A673 (cell line): ENCODE measurements at regions not wholly inside any gene's neighbourhood (a gene's known extent, or its start where the extent isn't known, plus 50 kb on each side); places are given as distances from the start of the nearest gene placed in this dataset.

ENCODE experiments used
- BruUV-seq: library from RNA; stranded (reverse); fragments of 400-500 nt; replicated peaks from 2 replicates; lab custom pipeline; 2021; lab: Mats Ljungman, UMichigan
- CTCF ChIA-PET: fragments of 300-600 bp; sonication (Branson Sonifier 250); formaldehyde crosslinking; loops from one replicate; lab custom pipeline; 2022; ENCODE audit warnings: antibody characterized with exemption; lab: Charles Lee
- POLR2A ChIA-PET: fragments of 300-600 bp; sonication (Branson Sonifier 250); formaldehyde crosslinking; loops from one replicate; lab custom pipeline; 2022; ENCODE audit warnings: antibody characterized with exemption; ENCODE audit not compliant: low non-redundant PET; lab: Charles Lee
- DNase-seq: peaks from one replicate; pipeline ENCODE4 v3.0.0-alpha.2; 2015; ENCODE audit warnings: low spot score
- H3K27ac ChIP-seq: fragments of 200-600 bp; sonication (generic); 2 replicates; pipeline ENCODE4 v1.5.1; 2016; ENCODE audit warnings: mixed run types, low read depth, mild to moderate bottlenecking, mixed read lengths, antibody characterized with exemption, low read length; ENCODE audit not compliant: poor library complexity, severe bottlenecking
- H3K27me3 ChIP-seq: fragments of 200-600 bp; sonication (generic); replicated peaks from 2 replicates; pipeline ENCODE4 v1.6.1; 2017; ENCODE audit warnings: mixed run types, low read depth, mild to moderate bottlenecking, mixed read lengths, antibody characterized with exemption, low read length; ENCODE audit not compliant: insufficient read depth, poor library complexity
- H3K36me3 ChIP-seq: fragments of 200-600 bp; sonication (generic); 2 replicates; pipeline ENCODE4 v1.6.1; 2016; ENCODE audit warnings: mixed run types, mild to moderate bottlenecking, mixed read lengths, antibody characterized with exemption, low read length; ENCODE audit not compliant: insufficient read depth, poor library complexity, severe bottlenecking
- H3K4me1 ChIP-seq: fragments of 200-600 bp; sonication (generic); 2 replicates; pipeline ENCODE4 v1.6.1; 2017; ENCODE audit warnings: mixed run types, mild to moderate bottlenecking, mixed read lengths, antibody characterized with exemption, low read length; ENCODE audit not compliant: insufficient read depth, poor library complexity, severe bottlenecking
- H3K4me3 ChIP-seq: fragments of 200-600 bp; sonication (generic); 2 replicates; pipeline ENCODE4 v1.5.1; 2016; ENCODE audit warnings: low read depth, mixed run types, mild to moderate bottlenecking, mixed read lengths, low read length; ENCODE audit not compliant: poor library complexity, severe bottlenecking
- H3K9me3 ChIP-seq: fragments of 200-600 bp; sonication (generic); 2 replicates; pipeline ENCODE4 v1.6.1; 2016; ENCODE audit warnings: mixed run types, low read depth, mild to moderate bottlenecking, mixed read lengths, antibody characterized with exemption, low read length; ENCODE audit not compliant: poor library complexity, severe bottlenecking
- CTCF ChIP-seq: fragments of 300-800, 200-600 bp; sonication (generic); conservative IDR thresholded peaks from 2 replicates; pipeline ENCODE4 v1.5.1; 2017; ENCODE audit warnings: low read depth, mild to moderate bottlenecking, antibody characterized with exemption, low read length, moderate library complexity, mixed read lengths
- EZH2 ChIP-seq: fragments of 200-600 bp; sonication (generic); IDR thresholded peaks from 2 replicates; pipeline ENCODE4 v1.6.1; 2017; ENCODE audit warnings: borderline replicate concordance, low read depth, mild to moderate bottlenecking, mixed read lengths, antibody characterized with exemption, low read length; ENCODE audit not compliant: poor library complexity, severe bottlenecking
- intact Hi-C: fragments of 100-400 bp; cut with micrococcal nuclease; formaldehyde crosslinking; loops from one replicate; pipeline ENCODE4 v1.10.0; 2022; ENCODE audit not compliant: unreplicated experiment

- CTCF ChIA-PET = no interaction called here
- DNase-seq = peak; percentile 67
- POLR2A ChIA-PET = no interaction called here
- no peak for TF ChIP-seq CTCF
- no peak for TF ChIP-seq EZH2
- no peak overlapping the region for H3K27ac ChIP-seq
- H3K36me3 ChIP-seq = no peaks in the 10 kb centered on the region
- no peaks in the 10 kb centered on the region for H3K27me3 ChIP-seq
- H3K9me3 ChIP-seq = no peaks in the 10 kb centered on the region
- intact Hi-C loops = loop anchor here (5.0 kb wide), 2 partner anchors 49 to 191 kb away; no protein-coding TSS in a partner anchor
- BruUV-seq = no TSS peak
- peaks cover 36% of the 10 kb centered on the region for H3K4me1 ChIP-seq
- H3K4me3 ChIP-seq = no peak overlapping the region
These were observed 136.8 kb downstream of the ESM1 start for GRCh38 chr5:54848581-54848980.

GRCh38 chr5:54845567-54845941 lies 139.8 kb downstream of the ESM1 start:
- no peaks in the 10 kb centered on the region for H3K9me3 ChIP-seq
- no peaks in the 10 kb centered on the region for H3K36me3 ChIP-seq
- peaks cover 65% of the 10 kb centered on the region for H3K4me1 ChIP-seq
- ChIA-PET POLR2A (interaction anchor here (1.0 kb wide), 2 partner anchors 324 to 328 kb away, joined by 3 read pairs; partner anchors contain the start of gene SNX18), CTCF (interaction anchor here (0.7 to 2.5 kb wide), 7 partner anchors 22 to 602 kb away, joined by 4 to 28 read pairs (median 4); partner anchors contain the start of gene SNX18)
- H3K27ac ChIP-seq = peak overlapping the region; percentile 82
- intact Hi-C loops = loop anchor here (1.0 to 5.0 kb wide), 4 partner anchors 52 to 329 kb away; no protein-coding TSS in a partner anchor
- H3K27me3 ChIP-seq = no peaks in the 10 kb centered on the region
- no peak for TF ChIP-seq EZH2
- TF ChIP-seq CTCF = 0 out of 2 replicates have a peak, but pooled peaks have one; percentile 4
- peak; percentile 91 for DNase-seq
- BruUV-seq = no TSS peak
- H3K4me3 ChIP-seq = no peak overlapping the region

- peak overlapping the region; percentile 82 for H3K27ac ChIP-seq
- CTCF ChIA-PET = interaction anchor here (0.6 to 2.5 kb wide), 9 partner anchors 22 to 601 kb away, joined by 3 to 28 read pairs (median 4); partner anchors contain the start of gene SNX18
- no TSS peak for BruUV-seq
- TF ChIP-seq CTCF = peak; percentile 76
- TF ChIP-seq EZH2 = no peak
- H3K36me3 ChIP-seq = no peaks in the 10 kb centered on the region
- no peaks in the 10 kb centered on the region for H3K9me3 ChIP-seq
- H3K27me3 ChIP-seq = no peaks in the 10 kb centered on the region
- POLR2A ChIA-PET = interaction anchor here (0.6 to 1.0 kb wide), 3 partner anchors 121 to 328 kb away, joined by 3 read pairs; partner anchors contain the start of gene SNX18
- H3K4me3 ChIP-seq = peak overlapping the region; percentile 25
- peak; percentile 83 for DNase-seq
- intact Hi-C loops = loop anchor here (1.0 to 5.0 kb wide), 5 partner anchors 52 to 329 kb away; no protein-coding TSS in a partner anchor
- peaks cover 66% of the 10 kb centered on the region for H3K4me1 ChIP-seq
These were observed 140.4 kb downstream of the ESM1 start for GRCh38 chr5:54844905-54845566.
